ENCODE measurements at regions not wholly inside any gene's neighbourhood (a gene's known extent, or its start where the extent isn't known, plus 50 kb on each side); places are given as distances from the start of the nearest gene placed in this dataset.
"Not testable (repeated sequence)": the region's sequence is repeated elsewhere in the genome, so short reads cannot be mapped to it uniquely, and the experiment has no call there.

GRCh38 chr2:39570614-39571013 is 95.1 kb upstream of the TMEM178A start:
- in situ Hi-C loops (cut with HindIII; ENCODE audit: low sequenced_read_pairs): no loop called here

- in situ Hi-C loops (cut with HindIII; ENCODE audit: low sequenced_read_pairs): no loop called here
These were observed 94.5 kb upstream of the TMEM178A start for GRCh38 chr2:39571111-39571731.

- in situ Hi-C loops (cut with HindIII; ENCODE audit: low sequenced_read_pairs): no loop called here
These were observed 92.4 kb upstream of the TMEM178A start for GRCh38 chr2:39573276-39573675.

GRCh38 chr2:39581866-39582265 is 83.9 kb upstream of the TMEM178A start:
- in situ Hi-C loops (cut with HindIII; ENCODE audit: low sequenced_read_pairs): no loop called here

GRCh38 chr2:39583213-39583612 is 82.5 kb upstream of the TMEM178A start:
- in situ Hi-C loops (cut with HindIII; ENCODE audit: low sequenced_read_pairs): no loop called here

- in situ Hi-C loops (cut with HindIII; ENCODE audit: low sequenced_read_pairs): no loop called here
These were observed 81.9 kb upstream of the TMEM178A start for GRCh38 chr2:39583781-39584180.

- in situ Hi-C loops (cut with HindIII; ENCODE audit: low sequenced_read_pairs): no loop called here
These were observed 81.3 kb upstream of the TMEM178A start for GRCh38 chr2:39584283-39584965.

- in situ Hi-C loops (cut with HindIII; ENCODE audit: low sequenced_read_pairs): not testable (repeated sequence)
These were observed 80.2 kb upstream of the TMEM178A start for GRCh38 chr2:39585531-39585930.

- in situ Hi-C loops (cut with HindIII; ENCODE audit: low sequenced_read_pairs): no loop called here
These were observed 78.5 kb upstream of the TMEM178A start for GRCh38 chr2:39587168-39587567.

- in situ Hi-C loops (cut with HindIII; ENCODE audit: low sequenced_read_pairs): no loop called here
These were observed 78.1 kb upstream of the TMEM178A start for GRCh38 chr2:39587641-39588040.

- in situ Hi-C loops (cut with HindIII; ENCODE audit: low sequenced_read_pairs): no loop called here
These were observed 72.0 kb upstream of the TMEM178A start for GRCh38 chr2:39593439-39594393.

- in situ Hi-C loops (cut with HindIII; ENCODE audit: low sequenced_read_pairs): no loop called here
These were observed 70.6 kb upstream of the TMEM178A start for GRCh38 chr2:39595116-39595515.

GRCh38 chr2:39597314-39597713 is 68.4 kb upstream of the TMEM178A start:
- in situ Hi-C loops (cut with HindIII; ENCODE audit: low sequenced_read_pairs): no loop called here

GRCh38 chr2:39602616-39603015 is 63.1 kb upstream of the TMEM178A start:
- in situ Hi-C loops (cut with HindIII; ENCODE audit: low sequenced_read_pairs): no loop called here

- in situ Hi-C loops (cut with HindIII; ENCODE audit: low sequenced_read_pairs): no loop called here
These were observed 62.3 kb upstream of the TMEM178A start for GRCh38 chr2:39603436-39603835.

- in situ Hi-C loops (cut with HindIII; ENCODE audit: low sequenced_read_pairs): no loop called here
These were observed 60.9 kb upstream of the TMEM178A start for GRCh38 chr2:39604866-39605265.

GRCh38 chr2:39606585-39606984 is 59.1 kb upstream of the TMEM178A start:
- in situ Hi-C loops (cut with HindIII; ENCODE audit: low sequenced_read_pairs): no loop called here

- in situ Hi-C loops (cut with HindIII; ENCODE audit: low sequenced_read_pairs): no loop called here
These were observed 58.0 kb upstream of the TMEM178A start for GRCh38 chr2:39607538-39608262.

GRCh38 chr2:39608263-39608575 is 57.5 kb upstream of the TMEM178A start:
- in situ Hi-C loops (cut with HindIII; ENCODE audit: low sequenced_read_pairs): no loop called here

GRCh38 chr2:39608686-39609441 is 56.9 kb upstream of the TMEM178A start:
- in situ Hi-C loops (cut with HindIII; ENCODE audit: low sequenced_read_pairs): no loop called here

Data from endothelial cell of hepatic sinusoid (primary cell).